OCI-LY7 (cell line): ENCODE measurements at regions not wholly inside any gene's neighbourhood (a gene's known extent, or its start where the extent isn't known, plus 50 kb on each side); places are given as distances from the start of the nearest gene placed in this dataset.

ENCODE experiments used
- EZH2phosphoT487 ChIP-seq: fragments of 200-600 bp; sonication (generic); IDR thresholded peaks from 2 replicates; pipeline ENCODE4 v1.6.1; 2018; ENCODE audit warnings: low read depth, borderline replicate concordance, mild to moderate bottlenecking, mixed run types, antibody characterized with exemption, low read length, moderate library complexity, mixed read lengths
- TF ChIP-seq, protein P1 (sequence below): fragments of 200-600 bp; sonication (generic); conservative IDR thresholded peaks from 2 replicates; pipeline ENCODE4 v1.5.1; 2014; ENCODE audit warnings: mild to moderate bottlenecking, antibody characterized with exemption, low read length, moderate library complexity, mixed read lengths

GRCh38 chr5:6309949-6310348 lies 68.4 kb downstream of the MED10 start:
- TF ChIP-seq, protein P1, sequence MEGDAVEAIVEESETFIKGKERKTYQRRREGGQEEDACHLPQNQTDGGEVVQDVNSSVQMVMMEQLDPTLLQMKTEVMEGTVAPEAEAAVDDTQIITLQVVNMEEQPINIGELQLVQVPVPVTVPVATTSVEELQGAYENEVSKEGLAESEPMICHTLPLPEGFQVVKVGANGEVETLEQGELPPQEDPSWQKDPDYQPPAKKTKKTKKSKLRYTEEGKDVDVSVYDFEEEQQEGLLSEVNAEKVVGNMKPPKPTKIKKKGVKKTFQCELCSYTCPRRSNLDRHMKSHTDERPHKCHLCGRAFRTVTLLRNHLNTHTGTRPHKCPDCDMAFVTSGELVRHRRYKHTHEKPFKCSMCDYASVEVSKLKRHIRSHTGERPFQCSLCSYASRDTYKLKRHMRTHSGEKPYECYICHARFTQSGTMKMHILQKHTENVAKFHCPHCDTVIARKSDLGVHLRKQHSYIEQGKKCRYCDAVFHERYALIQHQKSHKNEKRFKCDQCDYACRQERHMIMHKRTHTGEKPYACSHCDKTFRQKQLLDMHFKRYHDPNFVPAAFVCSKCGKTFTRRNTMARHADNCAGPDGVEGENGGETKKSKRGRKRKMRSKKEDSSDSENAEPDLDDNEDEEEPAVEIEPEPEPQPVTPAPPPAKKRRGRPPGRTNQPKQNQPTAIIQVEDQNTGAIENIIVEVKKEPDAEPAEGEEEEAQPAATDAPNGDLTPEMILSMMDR, result no peak
- TF ChIP-seq EZH2phosphoT487, result no peak
